Muscle layer of duodenum (tissue), 2 donors: ENCODE measurements at regions not wholly inside any gene's neighbourhood (a gene's known extent, or its start where the extent isn't known, plus 50 kb on each side); places are given as distances from the start of the nearest gene placed in this dataset.

Source experiments
- H3K27ac ChIP-seq: one replicate; pipeline ENCODE4 v1.7.0; 2013; ENCODE audit warnings: mild to moderate bottlenecking, low read length
- H3K27me3 ChIP-seq: one replicate; pipeline ENCODE4 v1.7.0; 2013; ENCODE audit warnings: low read depth, mild to moderate bottlenecking, control low read depth, low read length
- H3K36me3 ChIP-seq, 2 donors: one replicate each; pipeline ENCODE4 v1.7.0; 2013; ENCODE audit warnings: low read length in 2 of 2, control low read depth in 1 of 2, mild to moderate bottlenecking in 1 of 2; ENCODE audit not compliant: insufficient read depth in 2 of 2, control insufficient read depth in 1 of 2
- H3K4me1 ChIP-seq, 2 donors: one replicate each; pipeline ENCODE4 v1.7.0; 2013; ENCODE audit warnings: low read length in 2 of 2, mild to moderate bottlenecking in 2 of 2, control low read depth in 1 of 2, moderate library complexity in 1 of 2; ENCODE audit not compliant: insufficient read depth in 2 of 2, control insufficient read depth in 1 of 2
- H3K4me3 ChIP-seq, 2 donors: one replicate each; pipeline ENCODE4 v1.7.0; 2013; ENCODE audit warnings: low read length in 2 of 2, low read depth in 1 of 2, mild to moderate bottlenecking in 1 of 2
- H3K9me3 ChIP-seq, 2 donors: one replicate each; pipeline ENCODE4 v1.7.0; 2013; ENCODE audit warnings: low read length in 2 of 2, control low read depth in 1 of 2, mild to moderate bottlenecking in 1 of 2; ENCODE audit not compliant: control insufficient read depth in 1 of 2
- donor health status: healthy.

GRCh38 chr2:65700004-65700651, 267.7 kb upstream of the SPRED2 start:
- no peaks in the 10 kb centered on the region for H3K36me3 ChIP-seq
- H3K4me3 ChIP-seq: no peak overlapping the region
- H3K9me3 ChIP-seq: no peaks in the 10 kb centered on the region
- H3K27me3 ChIP-seq: no peaks in the 10 kb centered on the region
- H3K4me1 ChIP-seq: no peaks in the 10 kb centered on the region
- no peak overlapping the region for H3K27ac ChIP-seq

- H3K9me3 ChIP-seq: no peaks in the 10 kb centered on the region
Measured at GRCh38 chr2:65691816-65692215, 259.4 kb upstream of the SPRED2 start.

GRCh38 chr2:65688141-65688886, 255.9 kb upstream of the SPRED2 start:
- Histone ChIP-seq H3K27me3 (no peaks in the 10 kb centered on the region), H3K27ac (no peak overlapping the region), H3K9me3 (no peaks in the 10 kb centered on the region), H3K4me1 (no peaks in the 10 kb centered on the region), H3K36me3 (no peaks in the 10 kb centered on the region), H3K4me3 (no peak overlapping the region)

More at GRCh38 chr2:65691816-65692215, 259.4 kb upstream of the SPRED2 start:
- H3K27ac ChIP-seq: no peak overlapping the region
- H3K4me3 ChIP-seq: no peak overlapping the region
- H3K36me3 ChIP-seq: no peaks in the 10 kb centered on the region
- no peaks in the 10 kb centered on the region for H3K4me1 ChIP-seq
- H3K27me3 ChIP-seq: no peaks in the 10 kb centered on the region

- Histone ChIP-seq H3K36me3 (no peaks in the 10 kb centered on the region), H3K9me3 (no peaks in the 10 kb centered on the region), H3K27me3 (no peaks in the 10 kb centered on the region), H3K27ac (no peak overlapping the region), H3K4me1 (no peaks in the 10 kb centered on the region), H3K4me3 (no peak overlapping the region)
Measured at GRCh38 chr2:65687614-65688013, 255.2 kb upstream of the SPRED2 start.

GRCh38 chr2:65686928-65687521, 254.6 kb upstream of the SPRED2 start:
- H3K36me3 ChIP-seq: no peaks in the 10 kb centered on the region
- H3K4me1 ChIP-seq: no peaks in the 10 kb centered on the region
- no peaks in the 10 kb centered on the region for H3K27me3 ChIP-seq
- H3K27ac ChIP-seq: no peak overlapping the region
- H3K9me3 ChIP-seq: no peaks in the 10 kb centered on the region
- H3K4me3 ChIP-seq: no peak overlapping the region

GRCh38 chr2:65681503-65681902, 249.1 kb upstream of the SPRED2 start:
- H3K4me1 ChIP-seq: no peaks in the 10 kb centered on the region
- H3K36me3 ChIP-seq: no peaks in the 10 kb centered on the region
- no peaks in the 10 kb centered on the region for H3K9me3 ChIP-seq
- H3K4me3 ChIP-seq: no peak overlapping the region
- H3K27me3 ChIP-seq: no peaks in the 10 kb centered on the region
- no peak overlapping the region for H3K27ac ChIP-seq

- no peak overlapping the region for H3K27ac ChIP-seq
- H3K4me1 ChIP-seq: no peaks in the 10 kb centered on the region
- no peaks in the 10 kb centered on the region for H3K36me3 ChIP-seq
- H3K27me3 ChIP-seq: no peaks in the 10 kb centered on the region
- peaks cover 7 to 12% of the 10 kb centered on the region in 2 donors for H3K9me3 ChIP-seq
- no peak overlapping the region for H3K4me3 ChIP-seq
Measured at GRCh38 chr2:65678779-65679391, 246.5 kb upstream of the SPRED2 start.

- Histone ChIP-seq H3K4me3 (no peak overlapping the region), H3K27me3 (no peaks in the 10 kb centered on the region), H3K36me3 (no peaks in the 10 kb centered on the region), H3K4me1 (no peaks in the 10 kb centered on the region), H3K27ac (no peak overlapping the region), H3K9me3 (peaks cover 7 to 12% of the 10 kb centered on the region in 2 donors)
Measured at GRCh38 chr2:65675350-65675749, 243.0 kb upstream of the SPRED2 start.

- Histone ChIP-seq H3K36me3 (no peaks in the 10 kb centered on the region), H3K9me3 (peaks cover 7 to 27% of the 10 kb centered on the region in 2 donors), H3K4me1 (no peaks in the 10 kb centered on the region), H3K27ac (no peak overlapping the region), H3K27me3 (no peaks in the 10 kb centered on the region), H3K4me3 (no peak overlapping the region)
Measured at GRCh38 chr2:65671670-65672242, 239.4 kb upstream of the SPRED2 start.

- no peaks in the 10 kb centered on the region for H3K36me3 ChIP-seq
- no peaks in the 10 kb centered on the region for H3K27me3 ChIP-seq
- H3K4me3 ChIP-seq: no peak overlapping the region
- peaks cover 0 to 15% of the 10 kb centered on the region in 2 donors for H3K9me3 ChIP-seq
- H3K4me1 ChIP-seq: no peaks in the 10 kb centered on the region
- H3K27ac ChIP-seq: no peak overlapping the region
Measured at GRCh38 chr2:65669574-65669973, 237.2 kb upstream of the SPRED2 start.

- H3K27ac ChIP-seq: no peak overlapping the region
- no peaks in the 10 kb centered on the region for H3K27me3 ChIP-seq
- H3K9me3 ChIP-seq: peaks cover 0 to 15% of the 10 kb centered on the region in 2 donors
- no peaks in the 10 kb centered on the region for H3K36me3 ChIP-seq
- H3K4me1 ChIP-seq: peaks cover 0 to under 1% of the 10 kb centered on the region in 2 donors
- peak overlapping the region in 1 of 2 donors; percentile 39 for H3K4me3 ChIP-seq
Measured at GRCh38 chr2:65668744-65669143, 236.3 kb upstream of the SPRED2 start.
